ENCODE measurements at regions not wholly inside any gene's neighbourhood (a gene's known extent, or its start where the extent isn't known, plus 50 kb on each side); places are given as distances from the start of the nearest gene placed in this dataset.

- 61% methylated on average over 2 of the region's 4 CpGs; no CpG with 5 or more reads in 1 of the 2 experiments for WGBS, 2 experiments (ENCODE audit: extremely low coverage in 2 of 2, insufficient read length in 1 of 2)
- Histone ChIP-seq H3K23ac (ENCODE audit: low read depth, low read length) (no peak overlapping the region), H2AK9ac (replicated peaks; ENCODE audit: low read depth, low read length, poor library complexity) (no peak overlapping the region), H4K5ac (ENCODE audit: low read depth, low read length) (no peak overlapping the region), H3K27ac (ENCODE audit: insufficient read depth, low read length) (no peak overlapping the region), H3K14ac (replicated peaks; ENCODE audit: low read depth, low read length) (no peak overlapping the region), H3K9me3 (ENCODE audit: control insufficient read depth, insufficient read depth, low read length) (no peaks in the 10 kb centered on the region), H4K91ac (ENCODE audit: insufficient read depth, low read depth, low read length) (no peak overlapping the region), H2BK20ac (ENCODE audit: low read depth, low read length) (no peak overlapping the region), H3K4me1 (ENCODE audit: control insufficient read depth, insufficient read depth, low read length) (no peaks in the 10 kb centered on the region), H3K18ac (ENCODE audit: low read depth, low read length) (no peak overlapping the region), H3K27me3 (ENCODE audit: control insufficient read depth, insufficient read depth, low read length) (no peaks in the 10 kb centered on the region), H2BK15ac (ENCODE audit: low read depth, low read length) (no peak overlapping the region), H2AFZ (replicated peaks; ENCODE audit: low read length, poor library complexity) (no peak overlapping the region), H4K20me1 (ENCODE audit: insufficient read depth, low read length) (no peaks in the 10 kb centered on the region), H3K79me1 (ENCODE audit: low read depth in 1 of 2, low read length in 2 of 2) (no peaks in the 10 kb centered on the region), H3K4me2 (ENCODE audit: low read depth, low read length) (no peak overlapping the region), H4K8ac (ENCODE audit: low read depth in 2 of 2, low read length in 2 of 2) (no peak overlapping the region), H3K4me3 (ENCODE audit: insufficient read depth, low read depth, low read length) (no peak overlapping the region), H3K56ac (ENCODE audit: extremely low read depth, insufficient read depth, low read length) (no peak overlapping the region), H3K9me1 (ENCODE audit: insufficient read depth, low read length) (no peaks in the 10 kb centered on the region), H3K9ac (ENCODE audit: low read depth, low read length) (no peak overlapping the region), H2BK120ac (ENCODE audit: low read depth, low read length) (no peak overlapping the region), H3K4ac (ENCODE audit: low read depth, low read length) (no peak overlapping the region), H2BK5ac (ENCODE audit: low read depth, low read length, poor library complexity, severe bottlenecking) (no peak overlapping the region), H3K36me3 (ENCODE audit: control insufficient read depth, insufficient read depth, low read length) (no peaks in the 10 kb centered on the region), H2AK5ac (ENCODE audit: low read depth, low read length) (no peak overlapping the region)
- intact Hi-C loops (cut with micrococcal nuclease) (no loop called here), in situ Hi-C loops (cut with MboI; ENCODE audit: low sequenced_read_pairs) (no loop called here), dilution Hi-C loops (cut with HindIII; ENCODE audit: low sequenced_read_pairs, unreplicated experiment) (no loop called here)
- TF ChIP-seq NFE2L2 (IDR thresholded peaks at IDR 0.05; ENCODE audit: low read depth, low read length) (no peak), BHLHE40 (IDR thresholded peaks at IDR 0.05; ENCODE audit: low read depth, low read length) (no peak), MXI1 (IDR thresholded peaks at IDR 0.05; ENCODE audit: borderline replicate concordance, low read depth, low read length) (no peak), SMC3 (IDR thresholded peaks at IDR 0.05; ENCODE audit: low read depth, low read length) (no peak), CHD1 (IDR thresholded peaks at IDR 0.05; ENCODE audit: low read depth, low read length) (no peak), CTCF (conservative IDR thresholded peaks at IDR 0.05; ENCODE audit: low read depth, low read length) (no peak), MAZ (IDR thresholded peaks at IDR 0.05; ENCODE audit: borderline replicate concordance, low read depth, low read length) (no peak), POLR2A (IDR thresholded peaks at IDR 0.05; ENCODE audit: low read depth, low read length) (no peak), RAD21 (IDR thresholded peaks at IDR 0.05; ENCODE audit: low read length) (no peak), USF2 (IDR thresholded peaks at IDR 0.05; ENCODE audit: low read depth, low read length) (no peak), CEBPB (IDR thresholded peaks at IDR 0.05; ENCODE audit: low read depth, low read length) (no peak), FOS (IDR thresholded peaks at IDR 0.05; ENCODE audit: low read depth, low read length) (no peak), RFX5 (IDR thresholded peaks at IDR 0.05; ENCODE audit: low read depth, low read length) (no peak), RCOR1 (IDR thresholded peaks at IDR 0.05; ENCODE audit: insufficient replicate concordance, low read length) (no peak), ELK1 (IDR thresholded peaks at IDR 0.05; ENCODE audit: borderline replicate concordance, low read depth, low read length) (no peak), MAFK (IDR thresholded peaks at IDR 0.05; ENCODE audit: low read depth, low read length) (no peak)
- POLR2A ChIA-PET (ENCODE audit: unreplicated experiment) = no interaction called here
- no peak for ATAC-seq (ENCODE audit: low read depth)
- CTCF ChIA-PET = no interaction called here
- BruUV-seq (replicated peaks) = no TSS peak
- no peak for DNase-seq
Observed at GRCh38 chr5:145205546-145205945, 629.6 kb downstream of the PRELID2 start.

Measured in IMR-90 (cell line).